Heart left ventricle (tissue), 13 donors: ENCODE measurements at regions not wholly inside any gene's neighbourhood (a gene's known extent, or its start where the extent isn't known, plus 50 kb on each side); places are given as distances from the start of the nearest gene placed in this dataset.

Experiments
- POLR2A ChIP-seq, 2 donors: fragments of 450-650 bp; IDR thresholded peaks; one replicate each; pipeline ENCODE4 v1.6.1; 2017; ENCODE audit warnings: antibody characterized with exemption in 2 of 2, mild to moderate bottlenecking in 2 of 2, moderate library complexity in 2 of 2
- TF ChIP-seq, protein P1 (sequence below), 12 donors: fragments of 200-600 bp; sonication (generic) in 4 of 12; IDR thresholded peaks; one replicate each; pipeline versions ENCODE4 v1.5.0 to v1.8.0; 2018 to 2022; ENCODE audit warnings: antibody characterized with exemption in 12 of 12, mild to moderate bottlenecking in 5 of 12
- donor health status: ischemic (EF 13 %, LVEDD 7.1; RV severe dilation, severe dysfunction).
- donor health status: DM: no; HTN: yes; CAD: no.
- donor health status: DM: no; HTN: no; CAD: no.
- donor health status: ischemic (EF 25% LVEDD 6.9; RV normal size, moderate dysfunction).
- donor health status: ischemic (EF 25% LVEDD 5.7; RV mildly dilated, moderate dysfunction).
- donor health status: ischemic (EF 35%, LVEDD 5.7; RV mildly dilated, moderate dysfunction).
- donor health status: nonischemic (EF 11% LVEDD 7.7; RV severe dilation, severe dysfunction).
- donor health status: DM: yes; HTN: yes; CAD: no.
- donor health status: PGD.
- donor health status: ischemic (EF 29% LVEDD 5.4; RV normal size, mild dysfunction).
- donor health status: nonischemic (EF 23%, LVEDD 6.1; RV moderate dilation, normal function).

GRCh38 chr10:46220872-46221538 is 65.8 kb upstream of the ANTXRL start:
- no peak for TF ChIP-seq POLR2A (IDR thresholded peaks at IDR 0.05)
- TF ChIP-seq, protein P1, sequence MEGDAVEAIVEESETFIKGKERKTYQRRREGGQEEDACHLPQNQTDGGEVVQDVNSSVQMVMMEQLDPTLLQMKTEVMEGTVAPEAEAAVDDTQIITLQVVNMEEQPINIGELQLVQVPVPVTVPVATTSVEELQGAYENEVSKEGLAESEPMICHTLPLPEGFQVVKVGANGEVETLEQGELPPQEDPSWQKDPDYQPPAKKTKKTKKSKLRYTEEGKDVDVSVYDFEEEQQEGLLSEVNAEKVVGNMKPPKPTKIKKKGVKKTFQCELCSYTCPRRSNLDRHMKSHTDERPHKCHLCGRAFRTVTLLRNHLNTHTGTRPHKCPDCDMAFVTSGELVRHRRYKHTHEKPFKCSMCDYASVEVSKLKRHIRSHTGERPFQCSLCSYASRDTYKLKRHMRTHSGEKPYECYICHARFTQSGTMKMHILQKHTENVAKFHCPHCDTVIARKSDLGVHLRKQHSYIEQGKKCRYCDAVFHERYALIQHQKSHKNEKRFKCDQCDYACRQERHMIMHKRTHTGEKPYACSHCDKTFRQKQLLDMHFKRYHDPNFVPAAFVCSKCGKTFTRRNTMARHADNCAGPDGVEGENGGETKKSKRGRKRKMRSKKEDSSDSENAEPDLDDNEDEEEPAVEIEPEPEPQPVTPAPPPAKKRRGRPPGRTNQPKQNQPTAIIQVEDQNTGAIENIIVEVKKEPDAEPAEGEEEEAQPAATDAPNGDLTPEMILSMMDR (IDR thresholded peaks at IDR 0.05) = no peak
